Fibroblast of skin of back (primary cell): ENCODE measurements at regions not wholly inside any gene's neighbourhood (a gene's known extent, or its start where the extent isn't known, plus 50 kb on each side); places are given as distances from the start of the nearest gene placed in this dataset.
"Not testable (repeated sequence)": the region's sequence is repeated elsewhere in the genome, so short reads cannot be mapped to it uniquely, and the experiment has no call there.

ENCODE experiments used
- DNase-seq: peaks from one replicate; pipeline ENCODE4 v3.0.0-alpha.2; 2013

GRCh38 chr10:93222211-93222754 lies 148.6 kb downstream of the CYP26A1 start:
- peak; percentile 18 for DNase-seq

DNA sequence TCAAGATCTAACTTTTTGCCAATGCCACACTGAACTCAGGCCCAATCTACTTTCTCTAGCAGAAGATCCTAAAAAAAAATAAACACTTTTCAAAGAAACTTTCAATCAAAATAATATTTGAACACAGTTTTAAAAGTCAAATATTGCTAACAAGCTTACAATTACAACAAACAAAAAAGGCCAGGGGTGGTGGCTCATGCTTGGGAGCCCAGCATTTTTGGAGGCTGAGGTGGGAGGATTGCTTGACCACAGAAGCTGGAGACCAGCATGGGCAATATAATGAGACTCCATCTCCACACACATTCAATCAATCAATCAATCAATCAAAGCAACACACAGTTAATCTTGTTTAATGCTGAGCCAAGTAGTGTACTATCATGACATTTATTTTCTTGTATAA lies 149.2 kb downstream of the CYP26A1 start:
- DNase-seq: no peak

DNA sequence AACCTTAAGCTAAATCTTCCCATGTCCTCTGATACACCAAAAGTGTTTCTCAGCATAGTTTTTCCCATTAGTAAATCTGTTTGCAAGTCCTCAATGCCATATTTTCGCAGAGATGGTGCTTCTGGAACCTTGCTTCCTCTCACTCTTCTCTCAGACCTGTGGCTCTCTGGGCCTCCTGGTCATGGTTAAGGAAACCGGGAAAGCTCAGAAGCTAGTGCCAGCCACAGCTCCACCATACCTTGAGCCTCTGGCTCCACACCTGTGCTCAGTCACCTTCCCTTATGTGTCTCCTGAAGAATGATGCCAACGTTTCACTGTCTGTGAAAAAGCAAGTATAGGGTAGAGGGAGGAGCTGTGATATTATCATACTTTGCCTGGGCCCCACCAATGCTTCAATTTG lies 149.6 kb downstream of the CYP26A1 start:
- DNase-seq: no peak

DNA sequence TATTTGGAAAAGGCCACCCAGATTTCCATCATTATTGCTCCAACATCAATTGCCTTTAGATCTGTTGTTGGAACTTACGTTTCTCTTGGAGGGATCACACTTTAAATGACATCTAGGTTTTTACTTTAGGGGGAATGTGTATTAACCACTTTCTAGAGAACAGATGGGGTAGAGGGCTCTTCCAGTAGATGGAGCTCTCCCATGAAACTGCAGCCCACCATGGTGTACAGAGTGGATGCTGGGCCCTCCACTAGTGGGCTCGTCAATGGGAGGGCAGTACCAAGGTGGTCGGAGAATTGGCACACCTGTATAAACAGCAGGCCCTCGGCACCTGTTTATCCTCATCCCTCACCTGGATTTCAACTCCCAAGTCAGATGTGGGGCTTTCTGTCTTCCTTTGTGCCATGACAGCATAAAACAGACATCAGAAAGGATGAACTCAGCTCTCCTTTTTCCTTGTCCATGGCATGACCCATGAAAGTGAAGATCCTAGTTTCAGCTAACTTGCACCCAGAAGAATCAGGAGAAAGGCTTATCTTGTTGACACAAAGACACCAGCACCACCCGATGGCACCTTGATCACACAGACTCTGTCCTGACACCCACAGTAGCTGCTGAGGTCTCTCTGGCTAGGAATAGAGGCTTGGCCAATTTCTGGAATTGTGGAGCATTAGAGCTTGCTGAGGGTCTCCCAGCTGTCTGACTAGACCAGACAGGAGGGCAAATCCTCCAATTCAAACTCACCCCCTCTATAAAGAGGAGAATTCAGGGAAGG lies 150.5 kb downstream of the CYP26A1 start:
- no peak for DNase-seq

GRCh38 chr10:93225938-93226337 lies 152.2 kb downstream of the CYP26A1 start:
- no peak for DNase-seq

- DNase-seq: no peak
These were observed 152.9 kb downstream of the CYP26A1 start for GRCh38 chr10:93226619-93227018.

DNA sequence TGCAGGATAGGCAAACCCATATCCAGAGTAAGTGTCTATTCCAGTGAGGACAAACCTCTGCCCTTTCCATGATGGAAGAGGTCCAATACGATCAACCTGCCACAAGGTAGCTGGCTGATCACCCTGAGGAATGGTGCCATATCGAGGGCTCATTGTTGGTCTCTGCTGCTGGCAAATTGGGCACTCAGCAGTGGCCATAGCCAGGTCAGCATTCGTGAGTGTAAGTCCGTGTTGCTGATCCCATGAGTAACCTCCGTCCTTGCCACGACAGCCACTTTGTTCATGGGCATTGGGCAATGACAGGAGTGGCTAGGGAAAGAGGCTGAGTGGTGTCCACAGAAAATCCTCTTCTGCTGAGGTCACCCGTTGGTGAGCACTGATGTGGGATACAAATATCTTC lies 156.9 kb downstream of the CYP26A1 start:
- not testable (repeated sequence) for DNase-seq

DNA sequence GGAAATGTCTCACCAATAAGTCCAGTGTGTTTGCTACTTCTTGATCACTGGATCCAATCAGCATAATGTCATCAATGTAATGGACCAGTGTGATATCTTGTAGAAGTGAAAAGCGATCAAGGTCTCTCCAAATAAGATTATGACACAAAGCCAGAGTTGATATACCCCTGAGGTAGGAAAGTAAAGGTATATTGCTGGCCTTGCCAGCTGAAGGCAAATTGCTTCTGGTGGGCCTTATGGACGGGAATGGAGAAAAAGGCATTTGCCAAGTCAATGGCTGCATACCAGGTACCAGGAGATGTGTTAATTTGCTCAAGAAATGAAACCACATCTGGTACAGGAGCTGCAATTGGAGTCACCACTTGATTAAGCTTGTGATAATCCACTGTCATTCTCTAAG lies 158.5 kb downstream of the CYP26A1 start:
- not testable (repeated sequence) for DNase-seq

GRCh38 chr10:93234940-93235339 lies 161.2 kb downstream of the CYP26A1 start:
- DNase-seq: not testable (repeated sequence)

GRCh38 chr10:93235686-93236085 lies 162.0 kb downstream of the CYP26A1 start:
- peak; percentile 78 for DNase-seq

GRCh38 chr10:93236393-93237040 lies 162.8 kb downstream of the CYP26A1 start:
- DNase-seq: no peak

DNA sequence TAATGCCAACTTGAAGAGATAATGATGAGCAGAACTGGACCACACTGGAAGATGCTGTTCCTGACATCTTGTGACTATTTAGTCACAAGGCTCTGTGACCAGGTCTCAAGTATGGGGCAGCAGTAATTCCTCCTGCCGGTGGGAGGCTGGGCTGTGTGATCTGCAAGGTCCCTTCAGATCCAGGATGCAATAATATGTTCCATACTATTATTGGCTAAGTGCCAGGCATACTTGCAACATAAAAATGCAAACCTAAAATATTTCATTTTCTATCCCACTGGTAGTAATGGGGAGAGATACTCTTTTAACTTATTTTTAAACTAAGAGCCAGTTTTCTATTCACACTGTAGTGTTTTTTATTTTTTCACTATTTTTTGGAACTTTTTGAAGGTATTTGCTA lies 171.5 kb downstream of the CYP26A1 start:
- DNase-seq: peak; percentile 52

- no peak for DNase-seq
These were observed 172.1 kb downstream of the CYP26A1 start for GRCh38 chr10:93245779-93246178.

- no peak for DNase-seq
These were observed 175.0 kb downstream of the CYP26A1 start for GRCh38 chr10:93248583-93249227.

- DNase-seq: no peak
These were observed 176.3 kb downstream of the CYP26A1 start for GRCh38 chr10:93250010-93250409.

GRCh38 chr10:93254180-93254853 lies 180.6 kb downstream of the CYP26A1 start:
- no peak for DNase-seq

DNA sequence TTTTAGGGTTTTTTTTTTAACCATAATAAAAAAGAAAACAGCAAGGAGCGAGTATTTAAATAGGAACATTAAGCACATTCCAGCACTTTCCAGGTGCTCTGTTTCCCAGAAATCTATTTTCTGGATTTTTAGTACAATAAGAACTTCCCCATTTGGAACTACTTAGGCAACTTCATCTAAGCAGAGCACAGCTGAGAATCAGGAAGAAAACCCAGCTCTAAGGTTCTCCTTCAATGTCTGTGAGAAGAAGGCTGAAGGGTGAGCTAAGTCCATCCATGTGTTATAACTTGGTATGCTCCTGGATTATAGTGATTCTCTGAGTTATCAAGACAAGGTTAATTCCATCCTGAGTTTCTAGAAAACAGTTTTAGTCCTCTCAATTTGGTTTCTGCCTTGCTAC lies 181.9 kb downstream of the CYP26A1 start:
- no peak for DNase-seq
